GM12875 (cell line): ENCODE measurements at regions not wholly inside any gene's neighbourhood (a gene's known extent, or its start where the extent isn't known, plus 50 kb on each side); places are given as distances from the start of the nearest gene placed in this dataset.

Source experiments
- H3K4me3 ChIP-seq: one replicate; pipeline ENCODE4 v1.5.1; 2011; ENCODE audit warnings: low read depth, low read length, control low read depth
- CTCF ChIP-seq: IDR thresholded peaks from 2 replicates; pipeline ENCODE4 v1.5.1; 2011; ENCODE audit warnings: low read depth, mild to moderate bottlenecking, control low read depth, inconsistent platforms, low read length, moderate library complexity, borderline replicate concordance; ENCODE audit not compliant: insufficient read depth

DNA sequence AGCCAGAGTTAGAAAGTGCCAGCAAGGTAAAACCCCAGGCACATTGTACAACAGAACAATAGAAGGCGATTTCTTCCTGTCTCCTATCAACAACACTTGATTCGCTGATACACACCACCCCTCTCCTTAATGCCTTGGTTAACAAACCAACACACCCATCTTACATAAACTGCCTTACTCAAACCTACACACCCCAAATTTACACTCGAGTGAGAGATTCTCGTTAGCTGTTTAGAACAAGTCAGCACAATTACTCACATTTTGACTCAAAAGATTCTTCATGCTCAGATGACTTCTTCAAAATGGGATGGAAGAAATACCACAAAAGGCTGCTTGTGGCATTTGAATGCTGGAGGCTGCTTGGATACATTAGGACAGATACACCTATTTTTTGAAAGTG lies 80.0 kb upstream of the FOXQ1 start:
- no peak for TF ChIP-seq CTCF

GRCh38 chr6:1230689-1231605 lies 81.0 kb upstream of the FOXQ1 start:
- no peak for TF ChIP-seq CTCF
- no peak overlapping the region for H3K4me3 ChIP-seq

More for the DNA sequence above, 80.0 kb upstream of the FOXQ1 start:
- H3K4me3 ChIP-seq: no peak overlapping the region

GRCh38 chr6:1230281-1230680 lies 81.6 kb upstream of the FOXQ1 start:
- H3K4me3 ChIP-seq: no peak overlapping the region
- TF ChIP-seq CTCF: no peak

- no peak for TF ChIP-seq CTCF
Observed at GRCh38 chr6:1229808-1230207, 82.1 kb upstream of the FOXQ1 start.

DNA sequence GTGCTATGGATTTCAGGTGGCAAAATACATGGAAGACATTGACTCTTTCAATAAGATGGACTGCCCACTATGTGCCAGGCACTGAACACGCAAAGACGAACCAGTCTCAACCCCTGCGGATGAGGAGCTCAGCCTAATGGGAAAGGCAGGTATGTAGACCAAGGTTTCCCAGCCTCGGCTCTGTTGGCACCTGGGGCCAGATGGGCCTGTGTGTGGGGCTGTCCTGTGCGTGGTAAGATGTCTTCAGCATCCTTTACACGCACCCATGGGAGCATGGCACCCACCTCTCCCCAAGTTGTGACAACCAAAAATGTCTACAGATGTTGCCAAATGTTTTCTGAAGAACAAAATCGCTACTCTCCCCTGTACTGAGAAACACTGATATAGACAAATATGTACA lies 82.6 kb upstream of the FOXQ1 start:
- TF ChIP-seq CTCF: no peak

More at GRCh38 chr6:1229808-1230207, 82.1 kb upstream of the FOXQ1 start:
- no peak overlapping the region for H3K4me3 ChIP-seq

DNA sequence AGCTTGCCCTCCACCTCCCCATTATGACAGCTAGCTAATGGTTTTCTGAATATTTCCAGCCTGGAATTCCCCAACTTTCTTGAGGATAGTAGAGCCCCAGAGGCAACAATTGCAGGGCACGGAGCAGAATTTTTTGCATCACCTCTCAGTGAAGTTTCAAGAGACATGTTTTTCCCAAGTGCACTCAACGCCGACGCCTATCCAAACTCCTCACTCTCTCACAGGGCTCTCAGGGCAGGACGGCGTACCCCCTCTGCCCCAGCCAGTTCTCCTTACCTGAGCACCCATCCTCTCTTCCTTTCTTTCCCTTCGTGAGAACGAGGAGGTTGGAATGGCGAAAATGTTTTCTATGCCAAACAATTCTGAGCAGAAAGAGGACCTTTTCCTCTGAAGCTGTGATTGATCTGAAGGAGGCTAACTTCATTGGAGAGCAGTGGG lies 83.1 kb upstream of the FOXQ1 start:
- TF ChIP-seq CTCF: no peak

More for the DNA sequence above, 82.6 kb upstream of the FOXQ1 start:
- H3K4me3 ChIP-seq: no peak overlapping the region

DNA sequence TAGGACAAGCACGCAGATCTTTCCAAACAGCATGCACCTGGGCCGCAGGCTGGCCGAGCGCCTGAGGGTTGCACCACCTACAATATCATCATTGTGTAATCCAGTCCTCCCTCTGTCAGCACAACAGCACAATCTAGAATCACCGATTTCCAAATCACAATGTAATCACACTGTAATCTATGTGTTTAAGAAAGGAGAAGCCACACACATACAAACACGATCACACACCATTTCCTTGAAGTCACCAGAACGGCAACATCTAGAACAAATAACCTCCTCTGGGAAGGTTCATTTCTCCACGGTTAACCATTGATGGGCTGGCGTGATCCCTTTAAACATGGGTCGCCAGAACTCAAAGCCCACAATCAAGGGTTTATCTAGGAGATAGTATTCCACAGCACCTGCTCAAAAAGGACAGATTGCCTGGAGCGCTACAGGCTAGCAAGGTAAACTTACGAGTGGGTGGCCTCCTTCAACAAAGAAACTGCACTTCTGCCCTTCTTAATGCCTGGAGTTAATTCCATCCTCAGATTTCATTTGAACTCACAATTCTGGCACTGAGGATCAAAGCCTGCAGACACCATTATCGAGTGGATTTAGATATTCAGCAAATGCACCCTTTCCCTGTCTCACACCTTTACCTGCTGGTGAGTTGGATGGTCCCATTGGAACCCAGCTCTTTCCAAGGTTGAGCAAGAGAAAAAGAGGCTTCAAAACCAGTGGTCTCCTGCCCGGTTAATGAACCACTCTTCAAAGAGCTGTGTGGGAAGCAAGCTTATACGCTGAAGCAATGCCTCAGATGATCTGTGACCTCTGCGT lies 83.8 kb upstream of the FOXQ1 start:
- no peak for TF ChIP-seq CTCF

More for the DNA sequence above, 83.1 kb upstream of the FOXQ1 start:
- no peak overlapping the region for H3K4me3 ChIP-seq

More for the DNA sequence above, 83.8 kb upstream of the FOXQ1 start:
- H3K4me3 ChIP-seq: no peak overlapping the region
